Brain microvascular endothelial cell (primary cell): ENCODE measurements at regions not wholly inside any gene's neighbourhood (a gene's known extent, or its start where the extent isn't known, plus 50 kb on each side); places are given as distances from the start of the nearest gene placed in this dataset.

Source experiments
- DNase-seq: peaks from one replicate; pipeline ENCODE4 v3.0.0-alpha.2; 2020
- H3K27ac ChIP-seq: fragments of 250-450 bp; sonication (Bioruptor Pico); 2 replicates; pipeline ENCODE4 v1.5.1; 2020; ENCODE audit warnings: mild to moderate bottlenecking, moderate library complexity
- H3K27me3 ChIP-seq: fragments of 250-450 bp; sonication (Bioruptor Pico); replicated peaks from 2 replicates; pipeline ENCODE4 v1.5.1; 2020; ENCODE audit warnings: mild to moderate bottlenecking
- H3K36me3 ChIP-seq: fragments of 250-450 bp; sonication (Bioruptor Pico); replicated peaks from 2 replicates; pipeline ENCODE4 v1.5.1; 2020; ENCODE audit warnings: mild to moderate bottlenecking
- H3K4me3 ChIP-seq: 2 replicates; pipeline ENCODE4 v1.5.1; 2011; ENCODE audit warnings: low read depth, mild to moderate bottlenecking, control low read depth, low read length, moderate library complexity
- CTCF ChIP-seq: IDR thresholded peaks from 2 replicates; pipeline ENCODE4 v1.5.1; 2011; ENCODE audit warnings: low read depth, mild to moderate bottlenecking, moderate library complexity, low read length, control low read depth, inconsistent platforms; ENCODE audit errors: missing control alignments
- in situ Hi-C: cut with HindIII; loops from 2 replicates; pipeline ENCODE4 v1.10.0; 2017; ENCODE audit warnings: low sequenced_read_pairs, low pct_ligation_motif_present

- Histone ChIP-seq H3K27me3 (no peaks in the 10 kb centered on the region), H3K27ac (no peak overlapping the region), H3K4me3 (no peak overlapping the region), H3K36me3 (no peaks in the 10 kb centered on the region)
- in situ Hi-C loops: no loop called here
- no peak for DNase-seq
- TF ChIP-seq CTCF: no peak
Measured at GRCh38 chr11:127649958-127650357, 649.4 kb upstream of the KIRREL3 start.

GRCh38 chr11:127649071-127649470 lies 648.5 kb upstream of the KIRREL3 start:
- Histone ChIP-seq H3K27ac (no peak overlapping the region), H3K27me3 (no peaks in the 10 kb centered on the region), H3K4me3 (no peak overlapping the region), H3K36me3 (no peaks in the 10 kb centered on the region)
- TF ChIP-seq CTCF: no peak
- no peak for DNase-seq
- in situ Hi-C loops: no loop called here

- in situ Hi-C loops: no loop called here
- TF ChIP-seq CTCF: no peak
- DNase-seq: no peak
- no peak overlapping the region for H3K4me3 ChIP-seq
- no peak overlapping the region for H3K27ac ChIP-seq
- no peaks in the 10 kb centered on the region for H3K27me3 ChIP-seq
- H3K36me3 ChIP-seq: no peaks in the 10 kb centered on the region
Measured at GRCh38 chr11:127648583-127648982, 648.0 kb upstream of the KIRREL3 start.

GRCh38 chr11:127644366-127644765 lies 643.8 kb upstream of the KIRREL3 start:
- TF ChIP-seq CTCF: no peak
- DNase-seq: no peak
- H3K27ac ChIP-seq: no peak overlapping the region
- in situ Hi-C loops: no loop called here
- no peaks in the 10 kb centered on the region for H3K36me3 ChIP-seq
- H3K27me3 ChIP-seq: no peaks in the 10 kb centered on the region
- H3K4me3 ChIP-seq: no peak overlapping the region

GRCh38 chr11:127643268-127644058 lies 642.9 kb upstream of the KIRREL3 start:
- Histone ChIP-seq H3K36me3 (no peaks in the 10 kb centered on the region), H3K27ac (no peak overlapping the region), H3K27me3 (no peaks in the 10 kb centered on the region), H3K4me3 (no peak overlapping the region)
- no peak for TF ChIP-seq CTCF
- no peak for DNase-seq
- in situ Hi-C loops: no loop called here
